Esophagus muscularis mucosa (tissue), 4 donors: ENCODE measurements at regions not wholly inside any gene's neighbourhood (a gene's known extent, or its start where the extent isn't known, plus 50 kb on each side); places are given as distances from the start of the nearest gene placed in this dataset.

Experiments used
- CTCF ChIP-seq, 3 experiments: fragments of 200-600 bp in 2 of 3; fragments of 450-650 bp in 1 of 3; sonication (generic) in 2 of 3; IDR thresholded peaks; one replicate each; pipeline ENCODE4 v1.5.1; 2017 to 2019; ENCODE audit warnings: antibody characterized with exemption in 3 of 3, mild to moderate bottlenecking in 2 of 3, moderate library complexity in 1 of 3
- EP300 ChIP-seq: sonication (generic); formaldehyde crosslinking; IDR thresholded peaks from one replicate; pipeline ENCODE4 v1.6.1; 2017; ENCODE audit warnings: antibody characterized with exemption
- POLR2A ChIP-seq: fragments of 450-650 bp; IDR thresholded peaks from one replicate; pipeline ENCODE4 v1.6.1; 2017; ENCODE audit warnings: antibody characterized with exemption, moderate library complexity, mild to moderate bottlenecking, low read depth
- POLR2AphosphoS5 ChIP-seq, 2 donors: sonication (generic); formaldehyde crosslinking; IDR thresholded peaks; one replicate each; pipeline ENCODE4 v1.6.1; 2017; ENCODE audit warnings: antibody characterized with exemption in 2 of 2

- no peak for TF ChIP-seq POLR2A
- no peak for TF ChIP-seq CTCF (IDR thresholded peaks at IDR 0.05)
- TF ChIP-seq POLR2AphosphoS5 (IDR thresholded peaks at IDR 0.05), result no peak
- TF ChIP-seq EP300, result no peak
These were observed 157.7 kb upstream of the DIPK2B start for GRCh38 chrX:45358392-45358791.
